ENCODE measurements at regions not wholly inside any gene's neighbourhood (a gene's known extent, or its start where the extent isn't known, plus 50 kb on each side); places are given as distances from the start of the nearest gene placed in this dataset.
"Not testable (repeated sequence)": the region's sequence is repeated elsewhere in the genome, so short reads cannot be mapped to it uniquely, and the experiment has no call there.

DNA sequence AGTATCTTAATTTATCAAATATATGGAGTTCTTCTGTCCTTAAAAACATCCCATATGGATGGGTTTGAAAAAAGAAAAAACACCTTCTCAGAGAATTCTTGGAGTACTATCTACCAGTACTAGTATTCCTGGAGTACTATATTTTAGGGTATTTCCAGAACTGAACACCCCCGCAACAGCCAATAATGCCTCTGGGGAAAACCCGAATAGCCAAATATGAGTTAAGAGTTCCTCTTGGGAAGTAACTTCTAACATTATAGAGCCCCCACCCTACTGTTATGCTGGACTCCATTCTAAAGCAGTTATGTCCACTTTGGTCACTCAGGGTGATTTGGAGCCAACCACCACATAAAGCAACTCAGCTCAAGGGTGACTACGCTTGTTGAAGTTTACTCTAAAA lies 115.0 kb upstream of the RASGEF1B start:
- H3K4me3 ChIP-seq (ENCODE audit: low read depth, low read length) = no peak overlapping the region
- TF ChIP-seq, protein P1, sequence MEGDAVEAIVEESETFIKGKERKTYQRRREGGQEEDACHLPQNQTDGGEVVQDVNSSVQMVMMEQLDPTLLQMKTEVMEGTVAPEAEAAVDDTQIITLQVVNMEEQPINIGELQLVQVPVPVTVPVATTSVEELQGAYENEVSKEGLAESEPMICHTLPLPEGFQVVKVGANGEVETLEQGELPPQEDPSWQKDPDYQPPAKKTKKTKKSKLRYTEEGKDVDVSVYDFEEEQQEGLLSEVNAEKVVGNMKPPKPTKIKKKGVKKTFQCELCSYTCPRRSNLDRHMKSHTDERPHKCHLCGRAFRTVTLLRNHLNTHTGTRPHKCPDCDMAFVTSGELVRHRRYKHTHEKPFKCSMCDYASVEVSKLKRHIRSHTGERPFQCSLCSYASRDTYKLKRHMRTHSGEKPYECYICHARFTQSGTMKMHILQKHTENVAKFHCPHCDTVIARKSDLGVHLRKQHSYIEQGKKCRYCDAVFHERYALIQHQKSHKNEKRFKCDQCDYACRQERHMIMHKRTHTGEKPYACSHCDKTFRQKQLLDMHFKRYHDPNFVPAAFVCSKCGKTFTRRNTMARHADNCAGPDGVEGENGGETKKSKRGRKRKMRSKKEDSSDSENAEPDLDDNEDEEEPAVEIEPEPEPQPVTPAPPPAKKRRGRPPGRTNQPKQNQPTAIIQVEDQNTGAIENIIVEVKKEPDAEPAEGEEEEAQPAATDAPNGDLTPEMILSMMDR (IDR thresholded peaks at IDR 0.05; ENCODE audit: low read depth, low read length) = no peak

DNA sequence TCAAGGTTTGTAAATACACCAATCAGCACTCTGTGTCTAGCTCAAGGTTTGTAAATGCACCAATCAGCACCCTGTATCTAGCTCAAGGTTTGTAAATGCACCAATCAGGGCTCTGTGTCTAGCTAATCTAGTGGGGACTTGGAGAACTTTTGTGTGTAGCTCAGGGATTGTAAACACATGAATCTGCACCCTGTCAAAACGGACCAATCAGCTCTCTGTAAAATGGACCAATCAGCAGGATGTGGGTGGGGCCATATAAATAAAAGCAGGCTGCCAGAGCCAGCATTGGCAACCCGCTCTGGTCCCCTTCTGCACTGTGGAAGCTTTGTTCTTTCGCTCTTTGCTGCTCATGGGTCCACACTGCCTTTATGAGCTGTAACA lies 109.3 kb upstream of the RASGEF1B start:
- DNase-seq; H3K36me3 ChIP-seq; H3K4me1 ChIP-seq; H3K27me3 ChIP-seq; H3K4me3 ChIP-seq (ENCODE audit: low read depth, low read length); H3K9me3 ChIP-seq: not testable (repeated sequence)

More for the DNA sequence above, 115.0 kb upstream of the RASGEF1B start:
- Histone ChIP-seq H3K4me1 (no peaks in the 10 kb centered on the region), H3K36me3 (no peaks in the 10 kb centered on the region), H3K9me3 (no peaks in the 10 kb centered on the region), H3K27me3 (no peaks in the 10 kb centered on the region)
- no peak for DNase-seq

DNA sequence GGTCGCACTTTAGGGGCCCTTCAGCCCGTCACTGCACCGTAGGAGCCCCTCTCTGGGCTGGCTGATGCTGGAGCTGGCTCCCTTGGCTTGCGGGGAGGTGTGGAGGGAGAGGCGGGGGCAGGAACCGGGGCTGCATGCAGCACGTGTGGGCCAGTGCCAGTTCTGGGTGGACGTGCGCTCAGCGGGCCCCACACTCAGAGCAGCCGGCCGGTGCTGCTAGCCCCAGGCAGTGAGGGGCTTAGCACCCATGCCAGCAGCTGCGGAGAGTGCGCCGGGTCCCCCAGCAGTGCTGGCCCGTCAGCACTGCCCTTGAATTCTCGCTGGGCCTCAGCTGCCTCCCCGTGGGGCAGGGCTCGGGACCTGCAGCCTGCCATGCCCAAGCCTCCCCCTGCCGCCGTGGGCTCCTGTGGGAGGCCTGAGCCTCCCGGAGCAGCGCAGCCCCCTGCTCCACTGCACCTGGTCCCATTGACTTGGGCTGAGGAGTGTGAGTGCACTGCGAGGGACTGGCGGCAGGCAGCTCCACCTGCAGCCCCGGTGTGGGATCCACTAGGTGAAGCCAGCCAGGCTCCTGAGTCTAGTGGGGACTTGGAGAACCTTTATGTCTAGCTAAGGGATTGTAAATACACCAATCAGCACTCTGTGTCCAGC lies 108.8 kb upstream of the RASGEF1B start:
- peak; percentile 4 for DNase-seq
- H3K4me1 ChIP-seq = no peaks in the 10 kb centered on the region
- no peak overlapping the region for H3K4me3 ChIP-seq (ENCODE audit: low read depth, low read length)
- TF ChIP-seq, protein P1 (IDR thresholded peaks at IDR 0.05; ENCODE audit: low read depth, low read length) = no peak
- H3K9me3 ChIP-seq = no peaks in the 10 kb centered on the region
- H3K36me3 ChIP-seq = no peaks in the 10 kb centered on the region
- H3K27me3 ChIP-seq = no peaks in the 10 kb centered on the region; the same call in 1 of the 2 replicates

DNA sequence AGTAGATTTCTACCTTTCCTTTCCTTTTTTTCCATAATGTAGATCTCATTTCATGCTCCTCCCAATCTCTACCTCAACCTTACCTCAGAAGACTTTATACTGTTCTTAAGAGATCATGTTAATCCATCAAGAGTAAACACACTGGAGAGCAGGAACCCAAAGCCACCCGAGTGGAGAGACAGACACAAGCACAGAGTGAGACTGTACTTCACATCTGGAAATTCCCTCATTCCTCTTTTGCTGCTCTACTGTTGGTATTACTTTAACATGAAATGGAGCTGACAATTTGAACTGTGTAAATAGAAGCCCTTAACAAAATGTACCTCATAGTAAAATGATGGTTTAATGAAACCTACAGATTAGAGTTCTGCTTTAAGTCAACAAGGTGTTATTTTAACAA lies 105.7 kb upstream of the RASGEF1B start:
- Histone ChIP-seq H3K27me3 (no peaks in the 10 kb centered on the region; the same call in 1 of the 2 replicates), H3K36me3 (no peaks in the 10 kb centered on the region), H3K9me3 (no peaks in the 10 kb centered on the region), H3K4me3 (ENCODE audit: low read depth, low read length) (no peak overlapping the region), H3K4me1 (no peaks in the 10 kb centered on the region)
- TF ChIP-seq, protein P1 (IDR thresholded peaks at IDR 0.05; ENCODE audit: low read depth, low read length) = no peak
- DNase-seq = no peak

DNA sequence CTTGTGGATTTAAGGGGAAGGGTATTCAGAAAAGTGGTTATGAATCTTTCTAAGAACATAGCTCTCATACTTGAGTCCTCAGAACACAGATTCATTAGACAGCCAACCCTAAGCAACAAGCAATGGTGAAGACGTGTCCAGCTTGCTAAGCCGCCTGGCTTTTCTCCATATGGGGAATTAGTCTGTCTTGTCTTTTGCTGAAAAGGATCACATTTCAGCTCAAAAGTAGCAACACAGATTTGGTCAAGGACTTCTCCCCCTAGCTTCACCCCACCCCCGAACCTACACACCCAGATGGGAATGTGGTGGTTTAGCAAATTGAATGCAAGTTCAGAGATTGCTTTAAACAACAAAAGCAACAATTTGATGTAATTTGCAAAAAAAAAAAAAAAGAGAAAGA lies 103.3 kb upstream of the RASGEF1B start:
- Histone ChIP-seq H3K4me1 (no peaks in the 10 kb centered on the region), H3K36me3 (no peaks in the 10 kb centered on the region), H3K27me3 (no peaks in the 10 kb centered on the region; the same call in 1 of the 2 replicates), H3K4me3 (ENCODE audit: low read depth, low read length) (no peak overlapping the region), H3K9me3 (no peaks in the 10 kb centered on the region)
- TF ChIP-seq, protein P1 (IDR thresholded peaks at IDR 0.05; ENCODE audit: low read depth, low read length) = no peak
- no peak for DNase-seq

DNA sequence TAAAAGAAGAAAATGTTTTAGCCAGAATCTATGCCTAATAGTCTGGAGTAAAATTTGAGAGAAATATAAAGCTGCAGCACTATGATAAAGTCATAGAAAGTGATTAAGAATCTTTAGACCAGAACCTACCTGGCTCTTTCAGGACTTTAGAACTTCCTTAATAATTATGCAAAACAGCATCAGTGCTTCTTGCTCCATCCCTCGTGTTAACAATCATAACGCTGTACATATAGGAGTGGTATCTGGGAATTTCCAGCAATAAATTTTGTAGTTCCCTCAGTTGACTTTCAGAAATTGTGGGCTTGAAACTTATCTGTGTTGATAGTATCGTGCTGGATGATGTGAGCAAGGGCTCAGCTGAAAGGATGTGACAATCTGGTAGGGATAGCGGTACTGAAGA lies 102.1 kb upstream of the RASGEF1B start:
- Histone ChIP-seq H3K9me3 (no peaks in the 10 kb centered on the region), H3K36me3 (no peaks in the 10 kb centered on the region), H3K4me1 (no peaks in the 10 kb centered on the region), H3K27me3 (no peaks in the 10 kb centered on the region; the same call in 1 of the 2 replicates), H3K4me3 (ENCODE audit: low read depth, low read length) (no peak overlapping the region)
- DNase-seq = no peak
- TF ChIP-seq, protein P1 (IDR thresholded peaks at IDR 0.05; ENCODE audit: low read depth, low read length) = no peak

All from BE2C (cell line).